ENCODE measurements at regions not wholly inside any gene's neighbourhood (a gene's known extent, or its start where the extent isn't known, plus 50 kb on each side); places are given as distances from the start of the nearest gene placed in this dataset.
"Not testable (repeated sequence)": the region's sequence is repeated elsewhere in the genome, so short reads cannot be mapped to it uniquely, and the experiment has no call there.

GRCh38 chr9:102355982-102356381, 617.5 kb upstream of the GRIN3A start:
- H3K36me3 Mint-ChIP-seq: no peaks in the 10 kb centered on the region
- CTCF ChIA-PET: no interaction called here
- ATAC-seq (replicated peaks in 1 of 4) (no peak), DNase-seq (no peak)
- H3K27me3 Mint-ChIP-seq: no peaks in the 10 kb centered on the region
- H3K9me3 Mint-ChIP-seq: peaks cover under 1 to 15% (median 13%) of the 10 kb centered on the region in 3 donors
- no peaks in the 10 kb centered on the region for H3K4me1 Mint-ChIP-seq
- Histone ChIP-seq H3K36me3 (ENCODE audit: control insufficient read depth in 2 of 2, extremely low read depth in 1 of 2, insufficient read depth in 1 of 2, low read length in 1 of 2) (no peaks in the 10 kb centered on the region), H3K27me3 (replicated peaks in 1 of 2; ENCODE audit: control insufficient read depth in 2 of 2, extremely low read depth in 1 of 2, insufficient read depth in 2 of 2, low read length in 1 of 2) (no peaks in the 10 kb centered on the region), H3K4me3 (ENCODE audit: control insufficient read depth in 1 of 2, extremely low read depth in 1 of 2, low read length in 1 of 2) (no peak overlapping the region), H3K9me3 (no peaks in the 10 kb centered on the region), H3K4me1 (ENCODE audit: control insufficient read depth in 1 of 2, extremely low read depth in 1 of 2, insufficient read depth in 2 of 2, low read length in 2 of 2) (no peaks in the 10 kb centered on the region), H3K27ac (ENCODE audit: low read length) (no peak overlapping the region)
- H3K27ac Mint-ChIP-seq: no peak overlapping the region
- no peak overlapping the region for H3K4me3 Mint-ChIP-seq
- POLR2A ChIA-PET: no interaction called here
- 86% methylated on average over 2 of the region's 5 CpGs for WGBS (ENCODE audit: insufficient coverage)

GRCh38 chr9:102354041-102354440, 615.6 kb upstream of the GRIN3A start:
- no peaks in the 10 kb centered on the region for H3K36me3 ChIP-seq (ENCODE audit: control insufficient read depth in 2 of 2, extremely low read depth in 1 of 2, insufficient read depth in 1 of 2, low read length in 1 of 2)
- no peaks in the 10 kb centered on the region for H3K36me3 Mint-ChIP-seq
- DNase-seq: no peak
- no peak for ATAC-seq (replicated peaks in 1 of 4)
- CTCF ChIA-PET: no interaction called here
- no peaks in the 10 kb centered on the region for H3K9me3 ChIP-seq
- H3K4me3 Mint-ChIP-seq: no peak overlapping the region
- no peak overlapping the region for H3K27ac Mint-ChIP-seq
- peaks cover 4 to 19% (median 11%) of the 10 kb centered on the region in 3 donors for H3K9me3 Mint-ChIP-seq
- no peaks in the 10 kb centered on the region for H3K27me3 Mint-ChIP-seq
- WGBS (ENCODE audit: insufficient coverage): no CpG with 5 or more reads among the region's 1 CpG
- POLR2A ChIA-PET: no interaction called here
- H3K4me1 ChIP-seq (ENCODE audit: control insufficient read depth in 1 of 2, extremely low read depth in 1 of 2, insufficient read depth in 2 of 2, low read length in 2 of 2): no peaks in the 10 kb centered on the region
- no peak overlapping the region for H3K27ac ChIP-seq (ENCODE audit: low read length)
- H3K4me3 ChIP-seq (ENCODE audit: control insufficient read depth in 1 of 2, extremely low read depth in 1 of 2, low read length in 1 of 2): no peak overlapping the region
- H3K27me3 ChIP-seq (replicated peaks in 1 of 2; ENCODE audit: control insufficient read depth in 2 of 2, extremely low read depth in 1 of 2, insufficient read depth in 2 of 2, low read length in 1 of 2): no peaks in the 10 kb centered on the region
- H3K4me1 Mint-ChIP-seq: no peaks in the 10 kb centered on the region

- H3K4me3 ChIP-seq (ENCODE audit: control insufficient read depth in 1 of 2, extremely low read depth in 1 of 2, low read length in 1 of 2); CTCF ChIA-PET; H3K36me3 Mint-ChIP-seq; H3K4me1 Mint-ChIP-seq; POLR2A ChIA-PET; ATAC-seq (replicated peaks in 1 of 4); H3K4me3 Mint-ChIP-seq; H3K27ac Mint-ChIP-seq; H3K9me3 ChIP-seq; H3K27me3 Mint-ChIP-seq; DNase-seq; H3K4me1 ChIP-seq (ENCODE audit: control insufficient read depth in 1 of 2, extremely low read depth in 1 of 2, insufficient read depth in 2 of 2, low read length in 2 of 2); H3K36me3 ChIP-seq (ENCODE audit: control insufficient read depth in 2 of 2, extremely low read depth in 1 of 2, insufficient read depth in 1 of 2, low read length in 1 of 2); H3K27ac ChIP-seq (ENCODE audit: low read length); H3K27me3 ChIP-seq (replicated peaks in 1 of 2; ENCODE audit: control insufficient read depth in 2 of 2, extremely low read depth in 1 of 2, insufficient read depth in 2 of 2, low read length in 1 of 2): not testable (repeated sequence)
- H3K9me3 Mint-ChIP-seq: peaks cover 5 to 16% (median 10%) of the 10 kb centered on the region in 3 donors
- WGBS (ENCODE audit: insufficient coverage): 75% methylated on average over 3 of the region's 6 CpGs
Observed at GRCh38 chr9:102337471-102337870, 599.0 kb upstream of the GRIN3A start.

GRCh38 chr9:102309379-102309778, 570.9 kb upstream of the GRIN3A start:
- Mint-ChIP-seq H3K27me3 (no peaks in the 10 kb centered on the region), H3K9me3 (peaks cover 25 to 36% (median 27%) of the 10 kb centered on the region in 3 donors), H3K4me1 (no peaks in the 10 kb centered on the region), H3K36me3 (no peaks in the 10 kb centered on the region), H3K27ac (no peak overlapping the region), H3K4me3 (no peak overlapping the region)
- ChIA-PET POLR2A (no interaction called here), CTCF (no interaction called here)
- DNase-seq (no peak), ATAC-seq (replicated peaks in 1 of 4) (no peak)
- Histone ChIP-seq H3K36me3 (ENCODE audit: control insufficient read depth in 2 of 2, extremely low read depth in 1 of 2, insufficient read depth in 1 of 2, low read length in 1 of 2) (no peaks in the 10 kb centered on the region), H3K27ac (ENCODE audit: low read length) (no peak overlapping the region), H3K4me3 (ENCODE audit: control insufficient read depth in 1 of 2, extremely low read depth in 1 of 2, low read length in 1 of 2) (no peak overlapping the region), H3K9me3 (no peaks in the 10 kb centered on the region), H3K4me1 (ENCODE audit: control insufficient read depth in 1 of 2, extremely low read depth in 1 of 2, insufficient read depth in 2 of 2, low read length in 2 of 2) (no peaks in the 10 kb centered on the region), H3K27me3 (replicated peaks in 1 of 2; ENCODE audit: control insufficient read depth in 2 of 2, extremely low read depth in 1 of 2, insufficient read depth in 2 of 2, low read length in 1 of 2) (no peaks in the 10 kb centered on the region)
- no CpG with 5 or more reads among the region's 1 CpG for WGBS (ENCODE audit: insufficient coverage)

GRCh38 chr9:102295188-102295587, 556.7 kb upstream of the GRIN3A start:
- H3K9me3 Mint-ChIP-seq: peaks cover 0 to 10% (median 5%) of the 10 kb centered on the region in 3 donors

GRCh38 chr9:102273952-102274351, 535.5 kb upstream of the GRIN3A start:
- Histone ChIP-seq H3K27me3 (replicated peaks in 1 of 2; ENCODE audit: control insufficient read depth in 2 of 2, extremely low read depth in 1 of 2, insufficient read depth in 2 of 2, low read length in 1 of 2) (no peaks in the 10 kb centered on the region), H3K27ac (ENCODE audit: low read length) (no peak overlapping the region), H3K9me3 (no peaks in the 10 kb centered on the region), H3K4me1 (ENCODE audit: control insufficient read depth in 1 of 2, extremely low read depth in 1 of 2, insufficient read depth in 2 of 2, low read length in 2 of 2) (no peaks in the 10 kb centered on the region), H3K4me3 (ENCODE audit: control insufficient read depth in 1 of 2, extremely low read depth in 1 of 2, low read length in 1 of 2) (no peak overlapping the region), H3K36me3 (ENCODE audit: control insufficient read depth in 2 of 2, extremely low read depth in 1 of 2, insufficient read depth in 1 of 2, low read length in 1 of 2) (no peaks in the 10 kb centered on the region)
- WGBS (ENCODE audit: insufficient coverage): no CpG with 5 or more reads among the region's 2 CpGs
- Mint-ChIP-seq H3K9me3 (peaks cover 7 to 16% (median 13%) of the 10 kb centered on the region in 3 donors), H3K27ac (no peak overlapping the region), H3K4me3 (no peak overlapping the region), H3K27me3 (no peaks in the 10 kb centered on the region), H3K36me3 (no peaks in the 10 kb centered on the region), H3K4me1 (no peaks in the 10 kb centered on the region)
- POLR2A ChIA-PET: no interaction called here
- CTCF ChIA-PET: no interaction called here
- DNase-seq: no peak
- ATAC-seq (replicated peaks in 1 of 4): no peak

More at GRCh38 chr9:102295188-102295587, 556.7 kb upstream of the GRIN3A start:
- no peak overlapping the region for H3K4me3 Mint-ChIP-seq
- Histone ChIP-seq H3K27me3 (replicated peaks in 1 of 2; ENCODE audit: control insufficient read depth in 2 of 2, extremely low read depth in 1 of 2, insufficient read depth in 2 of 2, low read length in 1 of 2) (no peaks in the 10 kb centered on the region), H3K27ac (ENCODE audit: low read length) (no peak overlapping the region), H3K4me1 (ENCODE audit: control insufficient read depth in 1 of 2, extremely low read depth in 1 of 2, insufficient read depth in 2 of 2, low read length in 2 of 2) (no peaks in the 10 kb centered on the region), H3K36me3 (ENCODE audit: control insufficient read depth in 2 of 2, extremely low read depth in 1 of 2, insufficient read depth in 1 of 2, low read length in 1 of 2) (no peaks in the 10 kb centered on the region), H3K9me3 (no peaks in the 10 kb centered on the region), H3K4me3 (ENCODE audit: control insufficient read depth in 1 of 2, extremely low read depth in 1 of 2, low read length in 1 of 2) (no peak overlapping the region)
- ATAC-seq (replicated peaks in 1 of 4): no peak
- no peaks in the 10 kb centered on the region for H3K4me1 Mint-ChIP-seq
- no peaks in the 10 kb centered on the region for H3K36me3 Mint-ChIP-seq
- DNase-seq: no peak
- POLR2A ChIA-PET: no interaction called here
- no peak overlapping the region for H3K27ac Mint-ChIP-seq
- no CpG with 5 or more reads among the region's 3 CpGs for WGBS (ENCODE audit: insufficient coverage)
- no peaks in the 10 kb centered on the region for H3K27me3 Mint-ChIP-seq
- CTCF ChIA-PET: no interaction called here

GRCh38 chr9:102253099-102253498, 514.7 kb upstream of the GRIN3A start:
- no peaks in the 10 kb centered on the region for H3K27me3 ChIP-seq (replicated peaks in 1 of 2; ENCODE audit: control insufficient read depth in 2 of 2, extremely low read depth in 1 of 2, insufficient read depth in 2 of 2, low read length in 1 of 2)
- no peaks in the 10 kb centered on the region for H3K36me3 ChIP-seq (ENCODE audit: control insufficient read depth in 2 of 2, extremely low read depth in 1 of 2, insufficient read depth in 1 of 2, low read length in 1 of 2)
- Mint-ChIP-seq H3K9me3 (peaks cover 9 to 15% (median 10%) of the 10 kb centered on the region in 3 donors), H3K27ac (no peak overlapping the region), H3K36me3 (no peaks in the 10 kb centered on the region), H3K4me3 (no peak overlapping the region), H3K27me3 (no peaks in the 10 kb centered on the region), H3K4me1 (no peaks in the 10 kb centered on the region)
- no peak overlapping the region for H3K27ac ChIP-seq (ENCODE audit: low read length)
- H3K9me3 ChIP-seq: no peaks in the 10 kb centered on the region
- H3K4me3 ChIP-seq (ENCODE audit: control insufficient read depth in 1 of 2, extremely low read depth in 1 of 2, low read length in 1 of 2): no peak overlapping the region
- ATAC-seq (replicated peaks in 1 of 4): no peak
- CTCF ChIA-PET: no interaction called here
- DNase-seq: no peak
- H3K4me1 ChIP-seq (ENCODE audit: control insufficient read depth in 1 of 2, extremely low read depth in 1 of 2, insufficient read depth in 2 of 2, low read length in 2 of 2): no peaks in the 10 kb centered on the region
- POLR2A ChIA-PET: no interaction called here
- 75% methylated on average over 1 of the region's 3 CpGs for WGBS (ENCODE audit: insufficient coverage)
